ENCODE measurements at regions not wholly inside any gene's neighbourhood (a gene's known extent, or its start where the extent isn't known, plus 50 kb on each side); places are given as distances from the start of the nearest gene placed in this dataset.

DNA sequence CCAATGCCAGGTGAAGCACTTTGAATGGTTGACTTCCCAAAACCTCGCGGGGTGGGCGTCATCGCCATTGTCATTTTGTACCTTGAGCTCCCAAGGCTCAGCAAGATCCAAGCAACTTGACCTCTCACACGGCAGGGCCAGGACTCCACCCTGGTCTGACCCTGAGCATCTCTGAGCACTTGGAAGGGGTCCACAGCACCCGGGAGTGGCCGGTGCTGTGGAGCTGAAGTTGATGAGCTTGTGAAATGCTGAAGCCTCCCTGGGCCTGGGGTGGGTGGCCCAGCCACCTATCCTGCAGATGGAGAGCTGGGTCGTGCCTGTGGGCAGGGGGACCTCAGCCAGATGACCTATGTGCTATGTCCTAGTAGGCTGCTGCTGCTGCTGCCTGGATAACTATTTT lies 283.3 kb upstream of the FOXF1 start:
- TF ChIP-seq, protein P1, sequence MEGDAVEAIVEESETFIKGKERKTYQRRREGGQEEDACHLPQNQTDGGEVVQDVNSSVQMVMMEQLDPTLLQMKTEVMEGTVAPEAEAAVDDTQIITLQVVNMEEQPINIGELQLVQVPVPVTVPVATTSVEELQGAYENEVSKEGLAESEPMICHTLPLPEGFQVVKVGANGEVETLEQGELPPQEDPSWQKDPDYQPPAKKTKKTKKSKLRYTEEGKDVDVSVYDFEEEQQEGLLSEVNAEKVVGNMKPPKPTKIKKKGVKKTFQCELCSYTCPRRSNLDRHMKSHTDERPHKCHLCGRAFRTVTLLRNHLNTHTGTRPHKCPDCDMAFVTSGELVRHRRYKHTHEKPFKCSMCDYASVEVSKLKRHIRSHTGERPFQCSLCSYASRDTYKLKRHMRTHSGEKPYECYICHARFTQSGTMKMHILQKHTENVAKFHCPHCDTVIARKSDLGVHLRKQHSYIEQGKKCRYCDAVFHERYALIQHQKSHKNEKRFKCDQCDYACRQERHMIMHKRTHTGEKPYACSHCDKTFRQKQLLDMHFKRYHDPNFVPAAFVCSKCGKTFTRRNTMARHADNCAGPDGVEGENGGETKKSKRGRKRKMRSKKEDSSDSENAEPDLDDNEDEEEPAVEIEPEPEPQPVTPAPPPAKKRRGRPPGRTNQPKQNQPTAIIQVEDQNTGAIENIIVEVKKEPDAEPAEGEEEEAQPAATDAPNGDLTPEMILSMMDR (IDR thresholded peaks at IDR 0.05; ENCODE audit: low read length) = no peak
- no peak for TF ChIP-seq EZH2phosphoT487 (IDR thresholded peaks at IDR 0.05; ENCODE audit: low read length)
